ENCODE measurements at regions not wholly inside any gene's neighbourhood (a gene's known extent, or its start where the extent isn't known, plus 50 kb on each side); places are given as distances from the start of the nearest gene placed in this dataset.

GRCh38 chr7:26470691-26471090, 179.0 kb downstream of the SNX10 start:
- Histone ChIP-seq H3K27ac (no peak overlapping the region), H3K36me3 (no peaks in the 10 kb centered on the region), H3K27me3 (peaks cover 0 to 12% (median 0%) of the 10 kb centered on the region in 7 donors), H3K4me3 (no peak overlapping the region), H3K9me3 (no peaks in the 10 kb centered on the region), H3K4me1 (no peaks in the 10 kb centered on the region)
- WGBS, 2 donors = 48 to 49% methylated on average over 7 of the region's 7 CpGs
- no peak for DNase-seq
- intact Hi-C loops (cut with DNase I) = no loop called here
- no peak for TF ChIP-seq CTCF (IDR thresholded peaks at IDR 0.05)
- no peak for ATAC-seq

- H3K4me1 ChIP-seq = no peaks in the 10 kb centered on the region
- intact Hi-C loops (cut with DNase I) = no loop called here
- no peak for ATAC-seq
- no peak overlapping the region for H3K4me3 ChIP-seq
- peaks cover 0 to 12% (median 0%) of the 10 kb centered on the region in 7 donors for H3K27me3 ChIP-seq
- no peak for TF ChIP-seq CTCF (IDR thresholded peaks at IDR 0.05)
- no peak for DNase-seq
- no peaks in the 10 kb centered on the region for H3K9me3 ChIP-seq
- 91 to 95% methylated on average over 9 of the region's 9 CpGs for WGBS, 2 donors
- H3K27ac ChIP-seq = no peak overlapping the region
- H3K36me3 ChIP-seq = no peaks in the 10 kb centered on the region
Observed at GRCh38 chr7:26471306-26472075, 179.8 kb downstream of the SNX10 start.

GRCh38 chr7:26472971-26473370, 181.3 kb downstream of the SNX10 start:
- 88 to 93% methylated on average over 2 of the region's 2 CpGs for WGBS, 2 donors
- Histone ChIP-seq H3K9me3 (no peaks in the 10 kb centered on the region), H3K4me3 (no peak overlapping the region), H3K27me3 (peaks cover 0 to 8% (median 0%) of the 10 kb centered on the region in 7 donors), H3K27ac (no peak overlapping the region), H3K36me3 (no peaks in the 10 kb centered on the region), H3K4me1 (no peaks in the 10 kb centered on the region)
- DNase-seq (no peak), ATAC-seq (no peak)
- intact Hi-C loops (cut with DNase I) = no loop called here
- no peak for TF ChIP-seq CTCF (IDR thresholded peaks at IDR 0.05)

GRCh38 chr7:26476271-26476670, 184.6 kb downstream of the SNX10 start:
- H3K4me3 ChIP-seq = no peak overlapping the region
- no peak overlapping the region for H3K27ac ChIP-seq
- ATAC-seq = no peak
- no peaks in the 10 kb centered on the region for H3K4me1 ChIP-seq
- no peaks in the 10 kb centered on the region for H3K36me3 ChIP-seq
- intact Hi-C loops (cut with DNase I) = no loop called here
- H3K9me3 ChIP-seq = no peaks in the 10 kb centered on the region
- no peak for TF ChIP-seq CTCF (IDR thresholded peaks at IDR 0.05)
- WGBS, 2 donors = 79 to 91% methylated on average over 1 of the region's 1 CpG
- H3K27me3 ChIP-seq = peaks cover 0 to 6% (median 0%) of the 10 kb centered on the region in 7 donors
- no peak for DNase-seq

Measured in heart right ventricle (tissue), 16 donors.